IPS DF 4.7 (cell line): ENCODE measurements at regions not wholly inside any gene's neighbourhood (a gene's known extent, or its start where the extent isn't known, plus 50 kb on each side); places are given as distances from the start of the nearest gene placed in this dataset.

ENCODE experiments used
- DNase-seq: peaks from one replicate; pipeline ENCODE4 v3.0.0-alpha.2; 2013; ENCODE audit warnings: low spot score; ENCODE audit errors: extremely low read depth

DNA sequence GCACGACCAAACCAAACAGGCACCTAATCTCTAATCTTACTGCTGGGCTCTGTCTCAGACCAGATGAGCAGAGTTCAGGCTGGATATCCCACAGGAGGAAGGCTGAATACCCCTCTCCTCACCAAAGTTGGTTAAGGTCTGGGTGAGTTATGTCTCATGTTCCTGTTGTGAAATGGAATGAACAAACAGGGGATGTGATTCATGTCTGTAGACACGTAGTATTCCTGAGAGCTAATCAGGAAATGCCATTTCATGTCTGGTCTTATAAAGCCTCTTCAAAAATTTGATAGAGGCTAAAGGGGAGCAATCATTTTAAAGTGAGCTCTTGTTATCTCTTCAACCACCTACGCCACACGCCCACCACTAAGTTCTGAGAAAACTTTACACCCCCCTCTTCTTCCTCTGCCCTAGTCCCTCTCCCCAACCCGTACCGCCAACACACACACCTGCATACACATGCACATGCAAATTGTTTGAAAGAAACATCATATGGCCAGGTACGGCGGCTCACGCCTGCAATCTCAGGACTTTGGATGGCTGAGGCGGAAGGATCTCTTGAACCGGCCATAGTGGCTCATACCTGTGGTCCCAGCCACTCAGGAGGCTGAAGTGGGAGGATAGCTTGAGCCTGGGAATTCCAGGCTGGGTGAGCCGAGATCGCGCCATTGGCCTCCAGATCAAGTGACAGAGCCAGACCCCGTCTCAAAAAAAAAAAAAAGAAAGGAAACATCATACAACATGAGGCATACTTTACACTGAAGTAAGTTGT, 69.8 kb upstream of the RAI14 start:
- DNase-seq = no peak

- no peak for DNase-seq
These were observed 68.5 kb upstream of the RAI14 start for GRCh38 chr5:34587355-34588241.

- DNase-seq = no peak
These were observed 66.3 kb upstream of the RAI14 start for GRCh38 chr5:34589832-34590231.

- no peak for DNase-seq
These were observed 64.4 kb upstream of the RAI14 start for GRCh38 chr5:34591723-34592122.

DNA sequence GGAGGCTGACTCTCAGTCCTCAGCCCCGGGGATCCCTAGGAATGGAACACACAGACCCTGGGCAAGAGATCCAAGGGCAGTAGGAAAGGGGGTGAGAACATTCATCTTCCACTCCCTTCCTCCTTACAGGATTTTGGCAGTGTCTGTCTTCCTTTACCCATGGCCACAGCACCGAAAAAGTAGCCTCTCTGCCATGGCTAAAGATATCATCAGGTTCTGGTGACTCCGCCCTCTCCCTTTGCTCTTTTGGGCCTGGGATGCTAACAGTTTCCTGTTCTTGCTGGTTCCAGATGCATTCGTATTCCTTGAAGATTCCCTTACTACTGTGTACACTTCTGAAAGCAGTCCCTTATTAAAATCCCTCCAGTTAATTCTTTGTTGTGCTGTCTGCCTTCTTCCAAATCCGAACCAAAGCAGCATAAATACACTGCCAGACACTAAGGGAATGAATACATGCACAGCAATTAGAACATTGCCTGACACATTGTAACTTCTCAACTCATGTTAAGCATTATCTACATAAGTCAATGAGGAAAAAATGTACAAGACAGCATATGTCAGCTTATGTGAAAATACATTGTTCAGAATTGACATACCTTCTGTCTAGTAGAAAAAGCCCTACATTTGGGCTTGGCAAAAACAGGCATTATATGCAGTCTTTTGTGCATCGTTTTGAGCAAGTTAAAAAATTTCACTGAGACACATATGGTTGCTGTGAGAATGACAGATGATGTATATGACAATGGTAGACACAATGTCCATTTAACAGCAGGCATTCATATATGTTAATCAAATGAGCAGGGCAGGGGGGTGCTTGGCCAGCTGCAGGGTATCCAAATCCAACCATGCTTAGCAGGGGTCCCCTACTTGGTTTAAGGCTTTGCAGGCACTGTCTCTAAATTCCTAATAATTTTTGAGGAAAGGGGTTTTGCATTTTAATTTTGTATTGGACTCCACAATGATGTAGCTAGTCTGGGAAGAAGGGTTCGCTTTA, 58.8 kb upstream of the RAI14 start:
- no peak for DNase-seq

DNA sequence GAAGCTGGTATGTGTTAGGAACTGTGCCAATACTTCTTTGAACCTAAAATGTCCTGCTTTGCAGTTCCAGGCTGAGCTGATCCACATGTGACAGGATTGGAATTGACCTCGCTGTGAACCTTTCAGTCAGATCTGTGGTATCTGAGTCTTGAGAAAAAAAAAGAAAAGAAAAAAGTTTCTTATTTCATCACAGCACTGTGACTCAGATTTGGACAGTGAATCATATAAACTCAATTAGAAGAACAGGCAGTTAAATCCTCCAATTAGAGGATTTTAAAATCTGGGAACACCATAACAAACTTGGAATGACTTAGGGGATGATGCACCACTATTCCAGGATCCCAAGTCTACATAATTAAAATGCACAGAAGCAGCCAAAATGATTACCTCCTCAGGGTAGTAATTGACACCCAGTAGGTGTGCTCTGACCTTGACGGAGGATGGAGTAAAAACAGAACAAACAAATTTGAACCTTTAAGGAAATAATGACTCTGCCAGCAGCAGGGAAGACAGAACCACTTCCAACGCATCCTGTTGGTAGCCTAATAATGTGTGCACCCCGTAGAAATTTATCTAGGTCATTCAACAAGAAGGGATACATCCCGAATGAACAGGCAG, 57.8 kb upstream of the RAI14 start:
- no peak for DNase-seq

DNA sequence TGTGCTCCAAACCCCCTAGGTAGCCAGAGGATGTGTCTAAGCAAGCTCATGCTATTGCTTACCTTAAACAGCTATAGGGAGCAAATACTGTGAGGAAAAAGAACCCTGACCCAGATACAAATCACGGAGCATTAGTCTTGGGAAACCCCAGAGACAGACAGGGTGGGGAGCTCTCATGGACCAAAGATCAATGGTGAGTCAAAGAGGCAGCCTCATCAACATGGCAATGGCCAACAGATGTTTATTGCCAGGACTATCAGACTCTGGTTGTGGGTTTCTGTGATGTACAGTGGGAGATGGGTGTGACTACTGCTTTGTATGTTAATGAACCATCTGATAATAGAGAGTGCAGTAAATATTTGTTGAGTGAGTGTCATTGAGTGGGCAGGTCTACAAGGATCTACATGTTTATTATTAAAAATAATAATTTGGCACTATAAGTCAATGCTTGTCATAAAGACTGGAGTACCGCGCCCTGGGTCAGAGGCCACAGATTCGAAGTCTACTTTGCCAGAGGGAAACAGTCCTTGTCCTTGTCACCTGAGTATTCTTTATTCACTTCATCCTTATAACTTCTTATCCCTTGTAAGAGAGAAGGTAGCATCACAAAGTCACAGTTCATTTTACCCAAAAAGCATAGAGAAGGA, 56.5 kb upstream of the RAI14 start:
- DNase-seq = no peak

DNA sequence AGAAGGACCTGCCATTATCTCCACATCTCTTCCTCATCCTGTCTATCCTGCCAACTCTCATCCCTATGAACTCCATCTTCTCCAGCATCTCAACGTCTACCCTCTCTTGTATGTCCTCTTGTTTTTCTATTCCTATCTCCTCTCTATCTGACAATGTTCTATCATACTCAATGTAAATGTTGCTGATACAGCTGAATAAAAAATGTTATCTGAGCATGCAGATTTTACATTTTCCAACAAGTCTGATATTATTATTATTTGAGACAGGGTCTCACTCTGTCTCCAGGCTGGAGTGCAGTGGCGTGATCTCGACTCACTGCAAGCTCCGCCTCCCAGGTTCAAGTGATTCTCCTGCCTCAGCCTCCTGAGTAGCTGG, 56.0 kb upstream of the RAI14 start:
- no peak for DNase-seq

DNA sequence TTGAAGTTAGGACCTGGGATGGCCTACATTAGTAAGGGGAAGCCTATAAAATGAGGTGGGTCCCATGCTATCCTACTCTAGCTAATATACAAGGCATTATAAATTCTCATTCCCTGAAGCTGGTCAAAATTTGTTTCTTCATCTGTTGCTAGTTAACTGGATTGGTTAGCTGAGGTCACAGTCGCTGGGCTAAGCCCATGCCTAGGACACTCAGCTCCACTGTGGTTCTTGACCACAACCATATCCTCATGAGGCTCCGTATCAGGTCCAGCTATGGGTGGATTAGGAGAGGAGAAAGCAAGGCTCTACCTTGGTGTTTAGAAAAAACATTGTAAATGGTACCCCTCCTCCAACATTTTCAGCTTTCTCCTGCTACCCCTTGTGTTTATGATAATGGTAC, 52.8 kb upstream of the RAI14 start:
- DNase-seq = no peak

- no peak for DNase-seq
These were observed 51.9 kb upstream of the RAI14 start for GRCh38 chr5:34604119-34604675.

- DNase-seq = no peak
These were observed 50.0 kb upstream of the RAI14 start for GRCh38 chr5:34606101-34606500.
